Middle frontal gyrus (tissue), 1 donor: ENCODE measurements at regions not wholly inside any gene's neighbourhood (a gene's known extent, or its start where the extent isn't known, plus 50 kb on each side); places are given as distances from the start of the nearest gene placed in this dataset.

Source experiments
- DNase-seq: peaks from one replicate; pipeline ENCODE4 v3.0.0-alpha.2; 2015; ENCODE audit warnings: low spot score; ENCODE audit errors: extremely low spot score

DNA sequence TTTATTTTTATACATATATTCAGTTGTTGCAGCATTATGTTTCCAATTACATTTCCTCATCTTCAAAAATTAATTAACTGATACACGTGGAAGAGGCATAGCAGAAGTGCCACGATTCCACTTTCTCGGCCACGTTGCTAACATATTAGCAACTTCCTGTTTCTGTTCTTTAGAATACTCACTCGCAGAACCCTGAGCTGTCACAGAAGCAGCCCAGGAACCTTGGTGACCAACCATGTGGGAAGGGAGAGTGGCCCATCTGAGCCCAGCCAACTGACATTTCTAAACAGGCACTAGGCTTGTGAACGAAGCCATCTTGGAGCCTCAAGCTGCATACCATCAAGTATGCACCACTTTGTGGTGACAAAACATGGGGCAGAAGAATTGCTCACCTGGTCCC is 350.1 kb downstream of the CBLN2 start:
- DNase-seq = no peak

DNA sequence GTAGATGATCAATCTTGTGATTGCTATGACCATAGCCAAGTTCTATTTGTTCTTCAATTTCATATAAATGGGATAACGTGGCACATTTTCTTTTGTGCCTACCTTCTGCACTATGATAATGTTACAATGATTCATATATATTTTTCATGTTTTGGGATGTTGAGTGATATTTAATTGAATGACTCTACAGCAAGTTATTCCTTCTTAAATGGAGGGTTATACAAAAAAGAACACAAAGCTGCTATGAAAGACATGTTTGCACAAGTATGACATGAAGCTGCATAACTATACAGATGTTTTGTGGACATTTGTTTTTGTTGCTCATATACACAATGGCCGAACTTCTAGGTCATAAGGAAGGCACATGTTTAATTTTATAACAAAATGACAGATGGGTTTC is 356.2 kb downstream of the CBLN2 start:
- no peak for DNase-seq

DNA sequence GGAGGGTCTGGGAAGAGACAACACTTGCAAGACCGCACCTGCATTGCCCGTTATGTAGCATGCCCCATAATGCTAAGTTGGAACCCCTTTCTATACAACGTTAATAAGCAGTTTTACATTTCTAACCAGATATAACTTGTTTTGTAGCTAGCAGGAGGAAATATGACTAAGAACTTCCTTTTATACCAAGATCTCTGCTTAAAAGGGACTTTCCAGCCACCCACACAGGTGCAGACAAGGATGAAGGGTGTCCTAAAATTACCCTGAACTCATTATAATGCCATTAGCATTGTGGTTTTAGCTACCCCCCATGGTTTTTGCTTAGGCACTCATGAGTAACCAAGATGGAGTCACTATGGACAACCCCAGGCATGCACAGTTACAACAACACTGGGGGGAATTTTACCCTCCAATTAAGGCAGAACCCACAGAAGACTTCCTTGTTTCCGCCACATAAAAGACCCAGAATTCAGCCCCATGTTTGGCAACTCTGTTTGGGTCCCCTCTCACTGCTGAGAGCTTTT is 362.8 kb downstream of the CBLN2 start:
- DNase-seq = no peak

DNA sequence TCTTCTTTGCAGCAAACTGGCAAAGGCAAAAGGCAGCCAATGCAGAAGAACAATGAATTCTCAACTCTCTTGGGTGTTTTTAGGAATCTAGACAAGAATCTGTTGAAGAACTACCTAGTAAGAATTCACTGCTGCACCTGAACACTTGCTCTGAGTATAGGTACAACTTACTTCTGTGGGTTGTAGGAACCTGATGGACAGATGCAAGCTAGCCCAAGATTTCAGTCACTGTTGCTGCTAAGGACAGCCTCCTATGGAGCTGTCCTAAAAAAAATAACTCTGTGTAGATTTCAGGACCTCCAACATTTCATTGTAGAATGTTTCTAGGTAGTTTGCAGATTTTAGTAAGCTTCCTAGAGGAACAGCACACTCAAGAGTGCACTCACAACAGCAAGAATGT is 363.5 kb downstream of the CBLN2 start:
- DNase-seq = no peak

DNA sequence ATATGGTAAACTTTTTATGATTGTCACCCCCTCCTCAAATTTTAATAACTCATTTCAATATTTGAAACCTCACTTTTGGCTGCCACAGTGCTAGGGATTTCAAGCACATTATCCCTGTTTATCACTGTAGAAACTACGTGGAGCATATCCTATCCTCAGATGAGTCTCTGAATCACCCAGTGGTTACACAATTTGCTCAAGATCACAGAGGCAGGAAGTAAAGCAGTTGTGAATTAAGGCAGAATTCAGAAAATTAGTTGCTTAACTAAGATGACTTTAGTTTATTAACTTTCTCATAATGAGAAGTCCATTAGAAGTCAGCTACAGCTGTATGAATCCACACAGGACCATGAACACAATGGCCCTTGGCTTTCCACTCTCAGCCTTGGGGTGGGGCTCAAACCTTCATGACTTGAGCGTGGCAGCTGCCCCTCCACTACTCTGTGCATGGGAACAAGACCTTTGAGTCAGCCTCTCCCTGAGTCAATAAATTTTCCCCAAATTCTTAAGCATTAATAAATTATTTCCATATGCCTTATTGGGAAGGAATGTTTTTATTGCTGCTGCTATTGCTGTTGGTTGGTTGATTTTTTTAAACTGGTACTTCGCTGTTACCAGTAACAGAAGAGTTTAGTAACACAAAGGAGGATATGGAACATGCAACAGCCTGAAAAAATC is 369.0 kb downstream of the CBLN2 start:
- DNase-seq = no peak

DNA sequence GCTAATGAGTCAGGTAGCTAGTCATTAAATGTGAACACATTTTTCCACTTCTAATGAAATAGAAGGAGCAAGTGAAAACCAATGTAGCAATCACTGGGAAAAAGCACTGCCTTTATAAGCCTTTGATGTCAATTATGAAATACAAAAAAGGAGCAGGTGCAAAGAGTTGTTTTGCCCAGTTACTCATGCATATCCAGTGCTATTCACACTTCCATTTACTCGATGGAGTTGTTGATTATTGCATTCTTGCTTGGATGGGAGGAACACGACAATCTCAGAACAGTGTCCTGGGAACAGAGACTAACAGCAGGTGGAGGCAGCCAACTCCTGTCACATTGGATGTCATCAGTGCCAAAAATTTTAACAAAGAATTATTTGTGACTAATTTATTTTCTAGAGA is 372.5 kb downstream of the CBLN2 start:
- no peak for DNase-seq

DNA sequence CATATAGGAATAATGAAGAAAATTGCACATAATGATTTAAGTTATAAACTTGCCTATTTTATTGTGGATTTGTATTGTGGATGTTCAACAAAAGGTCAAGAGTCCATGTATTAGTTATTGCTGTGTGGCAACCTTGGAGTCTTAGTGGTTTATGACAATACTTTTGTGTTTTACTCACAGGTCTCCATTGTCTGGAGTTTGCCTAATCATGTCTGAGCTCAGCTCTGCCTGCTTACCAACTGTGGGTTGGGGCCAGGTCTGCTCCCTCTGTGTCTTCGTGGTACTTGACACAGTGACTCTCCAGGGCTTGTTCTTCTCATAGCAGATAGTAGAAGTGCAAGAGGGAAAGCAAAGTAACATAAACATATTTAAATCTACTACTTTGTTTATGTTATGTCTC is 382.5 kb downstream of the CBLN2 start:
- no peak for DNase-seq

DNA sequence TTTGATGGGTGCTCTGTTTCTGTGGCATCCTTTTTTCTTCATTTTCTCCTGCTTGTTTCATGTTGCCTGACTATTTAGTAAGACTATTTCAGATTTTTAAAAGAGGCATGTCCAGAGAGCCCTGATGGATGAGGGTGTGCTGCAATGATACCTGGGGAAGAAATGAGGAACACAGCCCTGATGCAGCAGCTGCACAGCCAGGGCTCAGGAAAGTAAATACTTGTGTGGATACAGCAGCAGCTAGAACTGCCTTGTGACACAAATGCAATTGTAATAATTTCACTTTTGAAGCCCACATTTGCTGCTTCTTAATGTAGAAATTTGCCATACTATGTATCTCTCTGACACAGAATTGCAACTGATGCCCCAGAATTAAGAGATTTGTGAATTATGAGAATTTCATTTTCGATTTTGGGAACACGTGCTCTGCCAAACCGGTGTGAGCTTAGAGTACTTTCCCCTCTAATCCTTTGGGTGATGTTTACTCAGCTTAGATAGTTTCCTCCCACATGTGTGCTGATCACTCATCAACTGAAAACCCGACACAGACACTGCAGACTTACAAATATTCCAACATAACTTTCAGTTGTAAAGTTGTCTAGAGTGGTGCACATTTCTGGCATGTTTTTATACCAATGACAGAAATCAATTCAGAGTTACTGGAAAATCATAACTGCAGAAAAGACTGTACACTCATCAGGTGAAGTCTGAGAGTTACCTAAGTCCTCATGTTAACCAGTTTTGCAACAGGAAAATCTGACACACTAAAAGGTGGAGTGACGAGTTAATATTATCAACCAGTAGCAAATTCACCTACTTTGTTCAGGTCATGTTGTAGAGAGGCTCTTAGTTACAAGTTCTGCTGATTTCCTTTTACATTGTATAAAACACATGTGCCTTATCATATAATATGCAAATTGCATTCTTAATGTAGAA is 383.4 kb downstream of the CBLN2 start:
- no peak for DNase-seq

DNA sequence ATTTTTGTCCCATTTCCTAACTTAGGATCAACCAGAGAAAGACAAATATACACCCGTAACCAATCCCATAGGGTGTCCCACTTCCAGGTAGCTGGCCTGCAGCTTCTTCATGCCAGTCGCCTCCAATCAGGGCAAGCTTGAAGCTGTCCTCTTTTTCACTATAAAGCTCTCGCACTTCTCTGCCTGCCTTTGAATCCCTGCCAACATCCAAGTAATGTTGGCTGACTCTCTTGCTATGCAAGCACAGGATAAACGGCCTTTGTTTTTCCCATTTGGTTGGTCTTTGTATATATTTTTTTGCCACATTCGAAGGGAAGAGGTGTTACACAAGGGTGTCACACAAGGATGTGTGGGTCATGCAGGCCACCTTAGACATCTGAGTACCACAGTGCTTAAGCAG is 388.8 kb downstream of the CBLN2 start:
- no peak for DNase-seq

DNA sequence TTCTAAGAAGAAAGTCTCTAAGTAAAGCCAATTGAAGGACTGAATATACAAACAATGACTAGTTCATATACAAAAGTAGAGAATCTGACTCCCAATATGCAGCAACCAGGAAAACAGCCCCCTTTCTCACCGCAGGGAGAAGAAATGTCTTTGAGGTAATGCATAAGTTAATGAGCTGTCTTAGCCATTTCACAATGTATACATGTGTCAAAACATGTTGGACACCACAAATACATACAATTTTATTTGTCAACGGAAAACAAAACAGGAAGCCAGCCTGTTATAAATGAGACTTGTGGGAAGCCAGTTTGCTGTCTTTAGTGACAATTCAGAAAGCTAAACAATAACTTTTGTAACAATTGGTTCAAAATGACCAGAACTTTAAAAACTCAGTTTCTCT is 389.2 kb downstream of the CBLN2 start:
- DNase-seq = no peak

DNA sequence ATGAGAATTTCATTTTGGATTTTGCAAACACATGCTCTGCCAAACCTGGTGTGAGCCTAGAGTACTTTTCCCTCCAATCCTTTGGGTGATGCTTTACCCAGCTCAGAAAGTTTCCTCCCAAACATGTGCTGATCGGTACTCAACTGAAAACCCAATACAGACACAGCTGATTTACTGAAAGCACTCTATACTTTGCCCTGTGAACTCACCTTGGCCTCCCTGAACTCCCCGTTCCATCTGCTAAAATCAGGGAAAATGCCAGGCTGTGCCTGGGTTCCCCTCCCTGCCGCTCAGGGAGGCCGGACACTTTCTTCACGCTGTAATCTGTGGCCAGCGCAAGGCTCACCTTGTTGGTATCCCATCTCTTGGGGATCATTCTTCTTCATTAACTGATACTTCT is 391.2 kb downstream of the CBLN2 start:
- no peak for DNase-seq

DNA sequence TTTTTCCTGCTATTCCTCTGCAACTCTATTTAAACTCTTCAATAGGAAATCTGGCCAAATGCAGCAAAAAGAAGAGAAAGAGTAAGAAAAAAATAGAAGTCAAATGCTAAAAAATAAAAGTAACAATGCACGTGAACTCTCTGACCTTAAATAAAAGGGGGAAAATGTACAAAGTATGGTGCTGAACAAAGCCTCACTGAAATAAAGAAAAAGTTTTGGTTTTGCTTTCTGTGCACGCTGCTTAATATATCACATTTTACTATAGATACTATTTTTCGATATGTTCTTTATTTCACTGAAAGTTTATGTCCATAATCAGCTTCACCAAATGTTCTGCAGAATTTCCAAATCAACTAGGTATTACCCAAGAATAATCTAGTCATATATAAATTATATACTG is 396.3 kb downstream of the CBLN2 start:
- no peak for DNase-seq

DNA sequence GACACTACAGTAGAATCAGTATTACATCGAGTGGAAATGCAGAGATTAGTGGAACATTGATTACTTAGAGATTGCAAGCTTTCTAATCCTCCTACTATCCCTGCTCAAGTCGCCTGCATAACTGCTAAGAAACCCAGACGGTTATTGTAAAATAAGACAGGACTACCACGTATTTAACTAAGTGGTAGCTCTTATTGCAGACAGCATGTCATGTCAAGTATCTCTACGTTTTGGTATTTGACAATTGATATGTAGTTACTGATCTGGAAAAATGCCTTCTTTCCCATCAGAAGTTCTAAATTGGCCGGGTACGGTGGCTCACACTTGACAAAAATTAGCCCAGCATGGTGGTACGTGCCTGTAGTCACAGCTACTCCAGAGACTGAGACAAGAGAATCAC is 404.1 kb downstream of the CBLN2 start:
- DNase-seq = no peak

DNA sequence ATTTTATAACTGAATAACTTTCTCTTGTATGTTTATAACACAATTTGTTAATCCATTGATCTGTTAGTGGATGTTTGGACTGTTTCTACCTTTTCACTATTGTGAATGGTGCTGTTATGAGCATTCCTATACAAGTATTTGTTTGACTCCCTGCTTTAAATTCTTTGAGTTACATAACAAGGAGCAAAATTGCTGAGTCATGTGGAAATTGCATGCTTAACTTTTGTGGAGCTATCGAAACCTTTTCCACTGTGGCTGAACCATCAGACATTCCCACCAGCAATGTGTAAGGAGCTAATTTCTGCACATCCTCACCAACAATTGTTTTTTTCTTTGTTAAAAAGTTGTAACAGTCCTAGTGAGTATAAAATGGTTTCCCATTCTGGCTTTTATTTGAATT is 415.5 kb downstream of the CBLN2 start:
- no peak for DNase-seq

DNA sequence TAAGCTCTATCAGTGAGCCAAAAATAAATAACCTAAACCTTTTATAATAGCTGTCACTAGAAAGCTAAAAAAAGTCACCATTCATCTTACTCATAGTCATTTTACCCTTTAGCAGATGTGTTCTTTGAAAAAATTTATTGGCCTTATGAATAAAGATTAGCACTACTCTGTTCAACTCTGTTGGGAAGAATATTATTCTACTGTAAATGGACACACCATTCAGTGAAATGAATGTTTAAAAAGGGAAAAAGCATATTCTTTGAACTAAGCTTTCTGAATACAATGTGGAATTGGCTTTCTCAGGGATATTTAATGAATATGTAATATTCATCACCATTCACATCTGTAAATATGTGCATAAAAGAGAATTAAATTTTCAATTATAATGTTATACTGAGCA is 422.0 kb downstream of the CBLN2 start:
- DNase-seq = no peak

DNA sequence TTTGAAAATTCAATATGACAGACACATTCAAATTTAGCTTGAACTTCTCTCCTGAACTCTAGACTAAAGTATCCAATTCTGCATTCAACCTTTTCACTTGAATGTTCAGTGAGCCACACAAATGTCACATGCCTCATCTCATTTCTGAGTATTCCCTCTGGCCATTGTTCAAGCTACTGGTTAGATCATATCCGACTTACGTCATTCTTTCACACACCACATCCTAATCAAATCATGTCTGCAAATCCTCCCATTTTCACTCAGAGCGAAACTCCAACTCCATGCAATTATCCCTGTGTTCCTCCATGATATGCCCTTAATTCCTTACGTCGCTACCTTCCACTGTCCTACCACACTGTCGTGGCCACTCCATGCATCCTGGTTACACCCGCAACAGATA is 425.1 kb downstream of the CBLN2 start:
- DNase-seq = no peak

DNA sequence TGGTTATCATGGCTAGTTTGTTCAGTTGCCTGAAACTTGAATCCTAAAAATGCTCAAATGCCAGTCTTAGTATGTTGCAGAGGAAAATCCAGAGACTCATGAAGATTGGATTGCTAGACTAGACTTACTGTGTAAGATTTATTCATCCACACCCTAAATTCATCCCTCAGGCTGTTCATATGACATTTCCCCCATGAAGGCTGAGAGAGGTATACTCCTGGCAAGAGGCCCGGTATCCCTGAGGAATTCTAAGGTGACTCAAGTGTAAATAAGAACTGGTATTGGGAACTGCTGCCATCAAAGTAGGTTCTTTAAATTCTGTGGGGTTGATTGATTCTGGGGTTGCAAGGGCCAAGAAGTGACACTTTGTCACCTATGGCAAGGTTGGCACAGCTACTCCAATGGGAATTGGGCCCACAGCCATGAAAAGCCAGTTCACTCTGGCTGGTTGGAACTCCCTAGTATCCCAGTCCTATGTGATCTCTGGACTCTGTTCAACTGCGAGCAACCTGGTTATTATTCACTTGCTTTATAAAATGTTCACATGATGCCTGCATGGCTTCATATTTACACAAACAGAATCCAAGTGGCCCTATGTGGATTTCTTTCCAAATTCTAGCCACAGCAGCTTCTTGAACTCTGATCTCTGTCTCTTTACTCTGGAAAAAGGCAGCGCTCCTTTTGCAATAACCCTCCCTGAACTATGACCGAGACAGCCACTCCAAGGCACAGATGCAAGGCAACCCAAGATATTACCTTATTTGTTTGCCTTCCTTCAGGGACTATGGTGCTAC is 429.1 kb downstream of the CBLN2 start:
- no peak for DNase-seq

DNA sequence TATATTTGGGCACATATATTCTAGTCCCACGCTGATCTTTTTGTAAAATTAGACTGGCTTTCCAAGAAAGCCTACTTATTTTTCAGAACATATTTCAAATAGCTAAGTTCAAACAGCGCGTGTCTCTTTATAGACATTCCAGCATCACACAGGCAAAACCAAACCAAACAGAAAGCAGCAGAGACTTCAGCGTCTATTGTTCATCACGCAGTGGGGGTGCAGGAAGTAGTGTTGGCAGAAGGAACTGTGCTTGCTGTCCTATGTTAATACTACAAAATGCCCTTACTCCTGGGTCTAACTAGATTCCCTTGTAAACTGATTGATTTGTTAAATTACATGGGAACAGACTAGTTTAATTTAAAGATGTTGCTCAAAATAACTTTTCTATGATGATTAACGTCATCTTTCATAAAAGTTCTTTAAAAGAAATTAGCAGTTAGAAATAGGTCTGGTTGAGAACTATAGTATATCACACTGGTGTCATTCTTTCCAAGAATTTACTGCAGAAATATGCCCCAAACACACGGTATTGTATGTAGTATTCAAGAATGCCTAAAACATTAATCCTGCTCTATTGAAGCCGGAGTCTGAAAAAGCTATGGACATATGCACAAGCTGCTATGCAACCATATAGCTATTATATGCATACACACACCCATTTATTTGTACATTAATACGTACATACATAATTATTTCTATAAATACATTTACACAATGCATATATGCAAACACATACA is 436.3 kb downstream of the CBLN2 start:
- no peak for DNase-seq

DNA sequence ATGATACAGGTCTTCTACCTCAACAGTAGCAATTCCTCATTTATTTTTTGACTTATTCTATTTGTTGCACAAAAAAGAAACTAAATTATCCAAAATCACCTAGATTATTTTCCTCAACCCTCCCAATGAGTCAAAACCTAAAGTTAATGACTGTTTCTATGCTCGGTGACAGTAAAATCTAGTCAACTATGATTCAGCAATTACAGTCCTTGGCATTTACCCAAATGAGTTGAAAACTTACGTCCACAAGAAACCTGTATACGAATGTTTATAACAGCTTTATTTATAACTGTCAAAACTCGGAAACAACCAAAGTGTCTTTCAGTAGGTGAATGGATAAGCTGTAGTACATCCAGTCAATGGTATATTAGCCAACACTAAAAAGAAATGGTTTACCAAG is 439.3 kb downstream of the CBLN2 start:
- no peak for DNase-seq

DNA sequence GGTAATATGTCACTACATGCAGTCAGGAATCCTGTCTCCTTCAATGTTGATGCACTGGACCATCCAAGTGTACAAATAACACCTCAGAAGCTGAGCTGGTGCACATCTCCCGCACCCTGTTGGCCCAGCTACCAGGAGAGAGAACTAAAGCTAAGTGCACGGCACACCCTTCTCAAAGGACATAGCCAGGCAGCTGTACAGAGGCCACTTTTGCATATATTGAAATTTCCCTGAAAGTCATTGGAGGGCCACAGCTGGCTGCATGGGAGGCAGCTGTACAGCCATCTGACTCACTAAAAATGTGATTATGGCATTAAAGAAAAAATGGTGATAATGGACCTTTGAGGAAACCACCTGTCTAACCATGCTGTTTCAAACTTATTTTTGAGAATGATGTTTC is 441.7 kb downstream of the CBLN2 start:
- no peak for DNase-seq

DNA sequence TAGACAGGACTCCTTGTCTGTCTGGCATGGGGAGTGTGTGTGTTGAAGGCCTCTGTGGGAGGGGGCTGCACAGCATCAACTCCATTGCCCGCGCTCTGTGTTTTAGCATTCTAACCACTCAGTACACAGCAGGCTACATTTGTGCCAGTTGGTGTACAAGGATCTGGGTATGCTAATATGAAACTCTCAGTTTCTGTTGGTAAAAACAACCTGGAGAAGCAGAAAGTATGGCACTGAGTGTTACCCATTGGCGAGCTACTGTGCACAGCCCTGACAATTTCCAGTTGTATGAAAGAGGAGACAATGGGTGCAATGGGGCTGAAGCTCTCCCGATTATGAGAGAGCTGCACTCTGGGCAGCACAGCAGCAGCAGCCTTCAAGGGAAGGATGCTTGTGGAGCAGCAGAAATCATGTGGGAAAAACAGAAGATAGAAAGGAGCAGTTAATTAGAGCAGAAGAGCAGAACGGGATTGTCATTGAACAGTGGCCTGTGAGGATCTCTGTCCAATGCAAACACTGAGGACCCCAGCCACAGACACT is 443.6 kb downstream of the CBLN2 start:
- no peak for DNase-seq
